ENCODE measurements at regions not wholly inside any gene's neighbourhood (a gene's known extent, or its start where the extent isn't known, plus 50 kb on each side); places are given as distances from the start of the nearest gene placed in this dataset.

GRCh38 chr5:105428451-105429380 is 1866.1 kb upstream of the NUDT12 start:
- no peak overlapping the region for H3K4me3 ChIP-seq (ENCODE audit: low read depth, low read length)
- no peaks in the 10 kb centered on the region for H3K27me3 ChIP-seq (replicated peaks)
- TF ChIP-seq CTCF (IDR thresholded peaks at IDR 0.05; ENCODE audit: low read depth, low read length, missing control alignments) = no peak
- in situ Hi-C loops (cut with HindIII; ENCODE audit: low pct_ligation_motif_present, low sequenced_read_pairs) = no loop called here
- H3K27ac ChIP-seq = no peak overlapping the region
- DNase-seq = peak; percentile 5
- H3K36me3 ChIP-seq (replicated peaks) = no peaks in the 10 kb centered on the region

GRCh38 chr5:105414067-105414466 is 1851.5 kb upstream of the NUDT12 start:
- in situ Hi-C loops (cut with HindIII; ENCODE audit: low pct_ligation_motif_present, low sequenced_read_pairs) = no loop called here

GRCh38 chr5:105413406-105413990 is 1850.9 kb upstream of the NUDT12 start:
- TF ChIP-seq CTCF (IDR thresholded peaks at IDR 0.05; ENCODE audit: low read depth, low read length, missing control alignments) = no peak
- Histone ChIP-seq H3K36me3 (replicated peaks) (no peaks in the 10 kb centered on the region), H3K27me3 (replicated peaks) (no peaks in the 10 kb centered on the region), H3K4me3 (ENCODE audit: low read depth, low read length) (no peak overlapping the region), H3K27ac (no peak overlapping the region)
- DNase-seq = no peak
- in situ Hi-C loops (cut with HindIII; ENCODE audit: low pct_ligation_motif_present, low sequenced_read_pairs) = no loop called here

More at GRCh38 chr5:105414067-105414466, 1851.5 kb upstream of the NUDT12 start:
- no peak for DNase-seq
- H3K36me3 ChIP-seq (replicated peaks) = no peaks in the 10 kb centered on the region
- TF ChIP-seq CTCF (IDR thresholded peaks at IDR 0.05; ENCODE audit: low read depth, low read length, missing control alignments) = no peak
- no peak overlapping the region for H3K27ac ChIP-seq
- H3K27me3 ChIP-seq (replicated peaks) = no peaks in the 10 kb centered on the region
- no peak overlapping the region for H3K4me3 ChIP-seq (ENCODE audit: low read depth, low read length)

GRCh38 chr5:105409695-105410094 is 1847.1 kb upstream of the NUDT12 start:
- no peaks in the 10 kb centered on the region for H3K36me3 ChIP-seq (replicated peaks)
- no peak overlapping the region for H3K4me3 ChIP-seq (ENCODE audit: low read depth, low read length)
- no peak for DNase-seq
- in situ Hi-C loops (cut with HindIII; ENCODE audit: low pct_ligation_motif_present, low sequenced_read_pairs) = no loop called here
- no peak for TF ChIP-seq CTCF (IDR thresholded peaks at IDR 0.05; ENCODE audit: low read depth, low read length, missing control alignments)
- H3K27me3 ChIP-seq (replicated peaks) = no peaks in the 10 kb centered on the region
- no peak overlapping the region for H3K27ac ChIP-seq

GRCh38 chr5:105407200-105407599 is 1844.6 kb upstream of the NUDT12 start:
- H3K4me3 ChIP-seq (ENCODE audit: low read depth, low read length) = no peak overlapping the region
- H3K27me3 ChIP-seq (replicated peaks) = no peaks in the 10 kb centered on the region
- in situ Hi-C loops (cut with HindIII; ENCODE audit: low pct_ligation_motif_present, low sequenced_read_pairs) = no loop called here
- no peak for TF ChIP-seq CTCF (IDR thresholded peaks at IDR 0.05; ENCODE audit: low read depth, low read length, missing control alignments)
- DNase-seq = no peak
- no peak overlapping the region for H3K27ac ChIP-seq
- H3K36me3 ChIP-seq (replicated peaks) = no peaks in the 10 kb centered on the region
